ENCODE measurements at regions not wholly inside any gene's neighbourhood (a gene's known extent, or its start where the extent isn't known, plus 50 kb on each side); places are given as distances from the start of the nearest gene placed in this dataset.

GRCh38 chr20:7015257-7015656 lies 247.8 kb downstream of the BMP2 start:
- DNase-seq (no peak), ATAC-seq (peak; percentile 70)
- no peak for TF ChIP-seq CTCF (IDR thresholded peaks at IDR 0.05)
- no peaks in the 10 kb centered on the region for H3K4me1 ChIP-seq
- no peaks in the 10 kb centered on the region for H3K36me3 ChIP-seq
- no peaks in the 10 kb centered on the region for H3K27me3 ChIP-seq
- intact Hi-C loops (cut with DNase I): no loop called here
- H3K27ac ChIP-seq: no peak overlapping the region
- H3K9me3 ChIP-seq: no peaks in the 10 kb centered on the region
- no peak overlapping the region for H3K4me3 ChIP-seq

DNA sequence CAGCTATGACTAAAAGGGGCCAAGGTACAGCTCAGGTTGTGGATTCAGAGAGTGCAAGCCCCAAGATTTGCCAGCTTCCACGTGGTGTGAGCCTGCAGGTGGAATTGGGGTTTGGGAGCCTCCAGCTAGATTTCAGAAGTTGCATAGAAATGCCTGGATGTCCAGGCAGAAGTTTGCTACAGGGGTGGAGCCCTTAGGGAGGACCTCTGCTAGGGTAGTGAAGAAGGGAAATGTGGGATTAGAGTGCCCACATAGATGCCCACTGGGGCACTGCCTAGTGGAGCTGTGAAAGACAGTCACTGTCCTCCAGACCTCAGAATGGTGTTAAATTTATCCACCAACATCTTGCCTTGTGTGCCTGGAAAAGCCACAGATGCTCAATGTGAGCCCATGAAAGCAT lies 255.1 kb downstream of the BMP2 start:
- TF ChIP-seq CTCF (IDR thresholded peaks at IDR 0.05): no peak
- ATAC-seq: no peak
- intact Hi-C loops (cut with DNase I): no loop called here

DNA sequence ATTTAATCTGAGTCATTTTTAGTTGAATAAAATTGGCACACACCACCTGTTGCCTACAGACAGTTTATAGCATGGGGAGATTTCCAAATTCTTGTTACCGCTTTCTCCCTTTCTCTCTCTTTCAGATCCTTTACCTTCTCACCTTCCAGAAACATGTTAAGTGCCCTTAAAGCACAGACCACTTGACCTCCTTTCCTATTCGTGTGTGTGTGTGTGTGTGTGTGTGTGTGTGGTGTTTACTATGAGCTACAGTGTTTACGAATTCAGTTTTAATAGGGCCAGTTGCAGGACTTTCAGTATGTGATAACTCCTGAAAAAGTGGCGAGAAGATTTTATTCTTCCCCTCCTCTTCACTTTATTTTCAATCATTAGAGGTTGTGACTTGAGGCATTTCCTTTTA lies 258.1 kb downstream of the BMP2 start:
- Histone ChIP-seq H3K9me3 (no peaks in the 10 kb centered on the region), H3K4me3 (no peak overlapping the region), H3K4me1 (no peaks in the 10 kb centered on the region), H3K36me3 (no peaks in the 10 kb centered on the region), H3K27me3 (no peaks in the 10 kb centered on the region), H3K27ac (no peak overlapping the region)
- intact Hi-C loops (cut with DNase I): no loop called here
- peak; percentile 56 for ATAC-seq
- DNase-seq: no peak
- no peak for TF ChIP-seq CTCF (IDR thresholded peaks at IDR 0.05)

More for the DNA sequence above, 255.1 kb downstream of the BMP2 start:
- H3K36me3 ChIP-seq: no peaks in the 10 kb centered on the region
- H3K9me3 ChIP-seq: no peaks in the 10 kb centered on the region
- no peak overlapping the region for H3K4me3 ChIP-seq
- DNase-seq: no peak
- no peaks in the 10 kb centered on the region for H3K27me3 ChIP-seq
- H3K4me1 ChIP-seq: no peaks in the 10 kb centered on the region
- no peak overlapping the region for H3K27ac ChIP-seq

DNA sequence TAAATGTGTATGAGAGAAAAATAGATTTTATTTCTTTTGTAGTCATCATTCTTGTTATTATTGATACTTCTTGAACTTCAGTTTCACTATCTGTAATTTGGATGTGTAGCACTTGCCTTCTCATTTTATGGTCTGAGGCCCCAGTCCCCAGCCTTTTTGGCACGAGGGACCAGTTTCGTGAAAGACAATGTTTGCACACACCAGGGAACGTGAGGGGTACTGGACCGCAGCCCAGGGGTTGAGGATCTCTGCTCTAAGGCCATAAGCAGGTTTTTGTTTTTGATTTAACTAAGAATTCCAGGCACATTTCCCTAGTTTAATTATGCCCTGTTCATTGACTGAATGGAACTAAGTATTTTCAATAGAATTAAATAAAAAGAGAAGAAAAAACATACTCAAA lies 261.5 kb downstream of the BMP2 start:
- ATAC-seq (no peak), DNase-seq (no peak)
- Histone ChIP-seq H3K36me3 (no peaks in the 10 kb centered on the region), H3K4me3 (no peak overlapping the region), H3K27ac (no peak overlapping the region), H3K4me1 (no peaks in the 10 kb centered on the region), H3K9me3 (no peaks in the 10 kb centered on the region), H3K27me3 (no peaks in the 10 kb centered on the region)
- TF ChIP-seq CTCF (IDR thresholded peaks at IDR 0.05): no peak
- intact Hi-C loops (cut with DNase I): no loop called here

GRCh38 chr20:7031222-7031621 lies 263.7 kb downstream of the BMP2 start:
- H3K27me3 ChIP-seq: no peaks in the 10 kb centered on the region
- TF ChIP-seq CTCF (IDR thresholded peaks at IDR 0.05): no peak
- no peaks in the 10 kb centered on the region for H3K36me3 ChIP-seq
- intact Hi-C loops (cut with DNase I): no loop called here
- ATAC-seq (no peak), DNase-seq (no peak)
- no peaks in the 10 kb centered on the region for H3K9me3 ChIP-seq
- no peak overlapping the region for H3K4me3 ChIP-seq
- no peak overlapping the region for H3K27ac ChIP-seq
- no peaks in the 10 kb centered on the region for H3K4me1 ChIP-seq

DNA sequence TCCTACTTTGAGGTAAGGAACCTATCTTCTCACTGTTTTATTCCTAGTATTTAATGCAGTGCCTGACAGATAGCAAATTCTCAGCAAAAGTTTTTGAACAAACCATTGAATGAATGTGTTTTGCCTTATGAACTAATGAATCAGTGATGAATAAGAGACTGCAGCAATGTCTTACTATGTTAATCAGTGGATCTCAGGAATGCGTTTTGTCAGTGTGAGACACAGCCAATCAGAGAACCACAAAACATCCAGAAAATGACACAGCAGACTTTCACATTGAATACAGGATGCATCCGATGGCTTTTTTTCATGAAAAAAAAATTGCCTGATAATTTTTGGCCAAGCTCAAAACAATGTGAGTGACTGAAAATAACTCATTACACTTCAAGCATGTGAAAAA lies 270.5 kb downstream of the BMP2 start:
- Histone ChIP-seq H3K27ac (no peak overlapping the region), H3K9me3 (no peaks in the 10 kb centered on the region)
- no peak for DNase-seq

More for the DNA sequence above, 270.5 kb downstream of the BMP2 start:
- intact Hi-C loops (cut with DNase I): no loop called here
- Histone ChIP-seq H3K4me3 (no peak overlapping the region), H3K36me3 (no peaks in the 10 kb centered on the region), H3K4me1 (no peaks in the 10 kb centered on the region), H3K27me3 (no peaks in the 10 kb centered on the region)
- no peak for TF ChIP-seq CTCF (IDR thresholded peaks at IDR 0.05)
- ATAC-seq: no peak

All from upper lobe of right lung (tissue), 1 donor.